T-helper 9 cell (primary cell): ENCODE measurements at regions not wholly inside any gene's neighbourhood (a gene's known extent, or its start where the extent isn't known, plus 50 kb on each side); places are given as distances from the start of the nearest gene placed in this dataset.
"Not testable (repeated sequence)": the region's sequence is repeated elsewhere in the genome, so short reads cannot be mapped to it uniquely, and the experiment has no call there.

Experiments used
- DNase-seq: peaks from one replicate; pipeline ENCODE4 v3.0.0-alpha.2; 2020

DNA sequence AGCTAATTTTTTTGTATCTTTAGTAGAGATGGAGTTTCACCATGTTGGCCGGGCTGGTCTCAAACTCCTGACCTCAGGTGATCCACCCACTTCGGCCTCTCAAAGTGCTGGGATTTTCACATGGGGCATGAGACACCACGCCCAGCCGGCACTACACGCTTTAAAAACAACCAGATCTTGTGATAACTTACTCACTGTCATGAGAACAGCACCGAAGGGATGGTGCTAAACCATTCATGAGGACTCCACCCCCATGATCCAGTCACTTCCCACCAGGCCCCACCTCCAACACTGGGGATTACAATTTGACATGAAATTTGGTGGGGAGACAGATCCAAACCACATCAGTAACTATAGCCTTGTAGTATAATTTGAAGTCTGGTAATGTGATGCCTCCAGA is 67.4 kb upstream of the ZNF169 start:
- not testable (repeated sequence) for DNase-seq

DNA sequence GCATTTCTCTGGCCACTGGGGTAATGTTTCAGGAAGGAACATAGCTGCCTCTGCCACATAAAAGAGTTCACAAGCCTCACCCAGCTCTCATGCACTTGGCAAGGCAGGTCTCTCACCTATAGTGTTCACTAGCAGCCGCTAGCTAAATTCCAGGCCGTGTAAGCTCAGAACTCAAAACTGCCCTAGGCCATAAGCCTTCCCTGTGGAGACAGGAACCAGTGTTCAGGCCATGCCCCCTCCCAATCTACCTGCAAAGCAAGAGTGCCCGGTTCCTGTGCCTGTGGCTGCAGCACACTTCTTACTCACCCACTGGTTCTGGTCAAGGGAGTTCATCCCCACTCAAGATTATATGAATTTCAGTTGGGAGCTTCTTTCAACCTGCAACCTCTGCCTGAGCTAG is 60.7 kb upstream of the ZNF169 start:
- DNase-seq: no peak

DNA sequence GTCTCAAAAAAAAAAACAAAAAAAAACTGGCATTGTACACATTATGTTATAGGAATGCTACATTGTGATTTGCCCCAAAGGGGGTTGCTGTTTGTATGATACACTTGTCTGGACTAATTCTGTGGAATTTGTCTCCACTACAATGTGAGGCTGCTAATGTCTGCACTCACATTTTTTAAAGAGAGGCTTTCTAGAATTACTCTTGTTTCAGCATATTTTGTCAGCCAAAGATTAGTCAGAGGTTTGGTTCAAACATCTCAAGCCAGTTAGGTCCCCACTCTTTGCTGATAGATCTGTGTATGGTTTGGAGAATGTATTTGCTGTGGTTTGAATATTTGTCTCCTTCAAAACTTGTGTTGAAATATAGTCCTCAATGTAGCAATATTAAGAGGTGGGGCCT is 59.3 kb upstream of the ZNF169 start:
- no peak for DNase-seq

GRCh38 chr9:94204174-94204573 is 54.9 kb upstream of the ZNF169 start:
- no peak for DNase-seq

GRCh38 chr9:94207781-94208180 is 51.3 kb upstream of the ZNF169 start:
- no peak for DNase-seq
